Fibroblast of the conjunctiva (primary cell): ENCODE measurements at regions not wholly inside any gene's neighbourhood (a gene's known extent, or its start where the extent isn't known, plus 50 kb on each side); places are given as distances from the start of the nearest gene placed in this dataset.
A peak's percentile ranks its signal among the peaks of the same experiment; 100 is the strongest.

ENCODE experiments used
- DNase-seq: peaks from one replicate; pipeline ENCODE4 v3.0.0-alpha.2; 2010; ENCODE audit warnings: low read depth

- DNase-seq: no peak
Observed at GRCh38 chr13:106036870-106037269, 498.6 kb downstream of the EFNB2 start.

GRCh38 chr13:106034201-106034600 lies 501.3 kb downstream of the EFNB2 start:
- DNase-seq: no peak

GRCh38 chr13:106033659-106034058 lies 501.8 kb downstream of the EFNB2 start:
- DNase-seq: peak; percentile 57

- no peak for DNase-seq
Observed at GRCh38 chr13:106032441-106032840, 503.0 kb downstream of the EFNB2 start.

GRCh38 chr13:106029676-106030290 lies 505.7 kb downstream of the EFNB2 start:
- DNase-seq: no peak

GRCh38 chr13:106028911-106029310 lies 506.6 kb downstream of the EFNB2 start:
- no peak for DNase-seq

GRCh38 chr13:106011600-106011999 lies 523.9 kb downstream of the EFNB2 start:
- DNase-seq: no peak

GRCh38 chr13:106010836-106011235 lies 524.6 kb downstream of the EFNB2 start:
- no peak for DNase-seq

- no peak for DNase-seq
Observed at GRCh38 chr13:106008540-106008939, 526.9 kb downstream of the EFNB2 start.

- DNase-seq: no peak
Observed at GRCh38 chr13:106007156-106007555, 528.3 kb downstream of the EFNB2 start.

- DNase-seq: no peak
Observed at GRCh38 chr13:106003651-106004050, 531.8 kb downstream of the EFNB2 start.

GRCh38 chr13:106001443-106001842 lies 534.0 kb downstream of the EFNB2 start:
- DNase-seq: no peak

- DNase-seq: no peak
Observed at GRCh38 chr13:105997581-105998550, 537.6 kb downstream of the EFNB2 start.

- no peak for DNase-seq
Observed at GRCh38 chr13:105996391-105997025, 539.0 kb downstream of the EFNB2 start.

GRCh38 chr13:105994340-105994739 lies 541.1 kb downstream of the EFNB2 start:
- DNase-seq: no peak

GRCh38 chr13:105991622-105992277 lies 543.7 kb downstream of the EFNB2 start:
- DNase-seq: peak; percentile 23

GRCh38 chr13:105991131-105991530 lies 544.3 kb downstream of the EFNB2 start:
- no peak for DNase-seq

- DNase-seq: no peak
Observed at GRCh38 chr13:105990256-105990958, 545.1 kb downstream of the EFNB2 start.

GRCh38 chr13:105984646-105985045 lies 550.8 kb downstream of the EFNB2 start:
- DNase-seq: no peak

- no peak for DNase-seq
Observed at GRCh38 chr13:105984236-105984635, 551.2 kb downstream of the EFNB2 start.

GRCh38 chr13:105982219-105982930 lies 553.1 kb downstream of the EFNB2 start:
- no peak for DNase-seq
